ENCODE measurements at regions not wholly inside any gene's neighbourhood (a gene's known extent, or its start where the extent isn't known, plus 50 kb on each side); places are given as distances from the start of the nearest gene placed in this dataset.

GRCh38 chr6:10269814-10270472 lies 144.9 kb downstream of the TFAP2A start:
- POLR2A ChIA-PET = no interaction called here

More at GRCh38 chr6:10269814-10270472, 144.9 kb downstream of the TFAP2A start:
- H3K4me1 ChIP-seq (ENCODE audit: control insufficient read depth, extremely low read depth, insufficient read depth, low read length) = no peaks in the 10 kb centered on the region
- no peak overlapping the region for H2AFZ ChIP-seq (ENCODE audit: low read depth, low read length)
- TF ChIP-seq POLR2AphosphoS5 (IDR thresholded peaks at IDR 0.05; ENCODE audit: insufficient read depth, low read depth, low read length) (no peak), EZH2 (IDR thresholded peaks at IDR 0.05; ENCODE audit: borderline replicate concordance, low read depth, low read length, severe bottlenecking) (no peak), CTCF (IDR thresholded peaks at IDR 0.05; ENCODE audit: extremely low read depth in 1 of 2, insufficient read depth in 1 of 2, low read depth in 1 of 2, low read length in 2 of 2) (no peak), POLR2A (IDR thresholded peaks at IDR 0.05; ENCODE audit: low read depth, low read length) (no peak), FOS (IDR thresholded peaks at IDR 0.05; ENCODE audit: borderline replicate concordance, insufficient read depth, low read length) (no peak), MAX (IDR thresholded peaks at IDR 0.05; ENCODE audit: insufficient read depth, insufficient read length) (no peak), JUN (IDR thresholded peaks at IDR 0.05; ENCODE audit: borderline replicate concordance, insufficient read depth, insufficient read length, low read depth) (no peak), MYC (IDR thresholded peaks at IDR 0.05; ENCODE audit: low read depth, low read length) (no peak), GATA2 (IDR thresholded peaks at IDR 0.05; ENCODE audit: insufficient read depth, insufficient read length, low read depth, low read length) (no peak)
- no peaks in the 10 kb centered on the region for H3K9me1 ChIP-seq (replicated peaks; ENCODE audit: control insufficient read depth, extremely low read depth, insufficient read depth, low read length)
- H3K9ac ChIP-seq (replicated peaks; ENCODE audit: extremely low read depth, insufficient read depth, low read length) = no peak overlapping the region
- DNase-seq (ENCODE audit: low read depth, low spot score) (no peak), FAIRE-seq (no peak)
- no peaks in the 10 kb centered on the region for H3K9me3 ChIP-seq (replicated peaks; ENCODE audit: control insufficient read depth, insufficient read depth, low read length)
- no peaks in the 10 kb centered on the region for H3K36me3 ChIP-seq (ENCODE audit: control insufficient read depth in 2 of 2, extremely low read depth in 1 of 2, insufficient read depth in 2 of 2, low read length in 2 of 2)
- no peak overlapping the region for H3K4me3 ChIP-seq (replicated peaks in 1 of 3; ENCODE audit: insufficient read depth in 1 of 3, low read depth in 1 of 3, low read length in 3 of 3)
- no TSS peak for BruUV-seq (replicated peaks)
- dilution Hi-C loops (cut with MboI; ENCODE audit: extremely low pct_ligation_motif_present, low sequenced_read_pairs) (no loop called here), intact Hi-C loops (cut with micrococcal nuclease) (no loop called here)
- no peak overlapping the region for H3K4me2 ChIP-seq (ENCODE audit: insufficient read depth, low read length)
- H3K27me3 ChIP-seq (ENCODE audit: control insufficient read depth in 2 of 2, insufficient read depth in 2 of 2, low read length in 2 of 2) = no peaks in the 10 kb centered on the region
- no peak overlapping the region for H3K27ac ChIP-seq (ENCODE audit: insufficient read depth, low read depth, low read length)
- CTCF ChIA-PET = no interaction called here
- H4K20me1 ChIP-seq (replicated peaks; ENCODE audit: control insufficient read depth, extremely low read depth, insufficient read depth, low read length) = no peaks in the 10 kb centered on the region
- no peaks in the 10 kb centered on the region for H3K79me2 ChIP-seq (ENCODE audit: control insufficient read depth, insufficient read depth, low read length)
